ENCODE measurements at regions not wholly inside any gene's neighbourhood (a gene's known extent, or its start where the extent isn't known, plus 50 kb on each side); places are given as distances from the start of the nearest gene placed in this dataset.

DNA sequence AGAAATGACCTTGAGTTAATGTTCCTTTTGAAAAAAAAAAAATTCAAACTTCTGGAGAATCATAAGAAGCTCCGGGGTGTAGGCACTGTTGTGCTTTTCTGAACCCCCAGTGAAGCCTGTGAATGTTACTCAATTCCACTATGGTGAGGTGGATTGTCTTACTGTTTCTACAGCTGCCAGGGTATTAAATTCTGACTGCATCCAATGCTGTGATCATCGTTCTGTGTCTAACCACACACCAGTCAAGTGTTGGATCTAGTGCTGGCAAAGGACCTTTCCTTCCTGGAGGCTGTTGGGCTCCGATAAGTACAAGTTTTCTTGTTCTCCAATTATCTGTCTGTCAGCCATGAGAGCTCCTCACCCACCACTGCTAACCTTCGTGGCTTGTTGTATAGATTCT lies 162.0 kb upstream of the EPHA7 start:
- Histone ChIP-seq H3K4me1 (ENCODE audit: insufficient read depth, low read length) (no peaks in the 10 kb centered on the region), H3K27ac (ENCODE audit: extremely low read length, insufficient read depth, low read length) (no peak overlapping the region), H3K27me3 (ENCODE audit: control insufficient read depth in 1 of 2, insufficient read depth in 2 of 2, low read length in 2 of 2) (no peaks in the 10 kb centered on the region), H3K9me3 (ENCODE audit: low read length) (no peaks in the 10 kb centered on the region), H3K4me3 (replicated peaks in 1 of 3; ENCODE audit: insufficient read depth in 1 of 3, low read depth in 2 of 3, low read length in 3 of 3) (no peak overlapping the region), H4K20me1 (ENCODE audit: insufficient read depth, low read length) (no peaks in the 10 kb centered on the region), H2AFZ (ENCODE audit: low read length) (no peak overlapping the region), H3K79me2 (ENCODE audit: insufficient read depth, low read length) (no peaks in the 10 kb centered on the region), H3K36me3 (replicated peaks in 1 of 2; ENCODE audit: control insufficient read depth in 1 of 2, insufficient read depth in 2 of 2, low read length in 2 of 2) (no peaks in the 10 kb centered on the region), H3K9ac (ENCODE audit: insufficient read depth, low read depth, low read length) (no peak overlapping the region), H3K4me2 (ENCODE audit: low read depth, low read length) (no peak overlapping the region)
- ChIA-PET CTCF (ENCODE audit: low intra/inter-chr PET ratio, low total read pairs) (no interaction called here), POLR2A (no interaction called here)
- no peak for FAIRE-seq
- DNase-seq (ENCODE audit: low spot score): no peak
- intact Hi-C loops (cut with micrococcal nuclease; ENCODE audit: unreplicated experiment) (no loop called here), in situ Hi-C loops (cut with HindIII; ENCODE audit: extremely low pct_ligation_motif_present, low pct_unique_long_range_greater_than_20kb) (no loop called here)
- WGBS (ENCODE audit: low lambda C conversion rate): 17% methylated on average over 4 of the region's 4 CpGs
- no peak for TF ChIP-seq MAZ (IDR thresholded peaks at IDR 0.05; ENCODE audit: borderline replicate concordance, low read depth, low read length)
- no peak for TF ChIP-seq MAZ (CRISPR knock-in tag; IDR thresholded peaks at IDR 0.05; ENCODE audit: low read depth)
- TF ChIP-seq GABPA (IDR thresholded peaks at IDR 0.05; ENCODE audit: low read depth, low read length): no peak
- TF ChIP-seq GABPA (CRISPR knock-in tag; IDR thresholded peaks at IDR 0.05; ENCODE audit: low read depth): no peak
- no peak for TF ChIP-seq ZSCAN9 (CRISPR knock-in tag; IDR thresholded peaks at IDR 0.05; ENCODE audit: borderline replicate concordance)
- TF ChIP-seq HDAC1 (CRISPR knock-in tag; IDR thresholded peaks at IDR 0.05): no peak
- TF ChIP-seq, protein P1, sequence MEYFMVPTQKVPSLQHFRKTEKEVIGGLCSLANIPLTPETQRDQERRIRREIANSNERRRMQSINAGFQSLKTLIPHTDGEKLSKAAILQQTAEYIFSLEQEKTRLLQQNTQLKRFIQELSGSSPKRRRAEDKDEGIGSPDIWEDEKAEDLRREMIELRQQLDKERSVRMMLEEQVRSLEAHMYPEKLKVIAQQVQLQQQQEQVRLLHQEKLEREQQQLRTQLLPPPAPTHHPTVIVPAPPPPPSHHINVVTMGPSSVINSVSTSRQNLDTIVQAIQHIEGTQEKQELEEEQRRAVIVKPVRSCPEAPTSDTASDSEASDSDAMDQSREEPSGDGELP (IDR thresholded peaks at IDR 0.05; ENCODE audit: borderline replicate concordance, low read depth): no peak
- no peak for TF ChIP-seq ZNF614 (CRISPR knock-in tag; IDR thresholded peaks at IDR 0.05; ENCODE audit: borderline replicate concordance)
- TF ChIP-seq, protein P2, sequence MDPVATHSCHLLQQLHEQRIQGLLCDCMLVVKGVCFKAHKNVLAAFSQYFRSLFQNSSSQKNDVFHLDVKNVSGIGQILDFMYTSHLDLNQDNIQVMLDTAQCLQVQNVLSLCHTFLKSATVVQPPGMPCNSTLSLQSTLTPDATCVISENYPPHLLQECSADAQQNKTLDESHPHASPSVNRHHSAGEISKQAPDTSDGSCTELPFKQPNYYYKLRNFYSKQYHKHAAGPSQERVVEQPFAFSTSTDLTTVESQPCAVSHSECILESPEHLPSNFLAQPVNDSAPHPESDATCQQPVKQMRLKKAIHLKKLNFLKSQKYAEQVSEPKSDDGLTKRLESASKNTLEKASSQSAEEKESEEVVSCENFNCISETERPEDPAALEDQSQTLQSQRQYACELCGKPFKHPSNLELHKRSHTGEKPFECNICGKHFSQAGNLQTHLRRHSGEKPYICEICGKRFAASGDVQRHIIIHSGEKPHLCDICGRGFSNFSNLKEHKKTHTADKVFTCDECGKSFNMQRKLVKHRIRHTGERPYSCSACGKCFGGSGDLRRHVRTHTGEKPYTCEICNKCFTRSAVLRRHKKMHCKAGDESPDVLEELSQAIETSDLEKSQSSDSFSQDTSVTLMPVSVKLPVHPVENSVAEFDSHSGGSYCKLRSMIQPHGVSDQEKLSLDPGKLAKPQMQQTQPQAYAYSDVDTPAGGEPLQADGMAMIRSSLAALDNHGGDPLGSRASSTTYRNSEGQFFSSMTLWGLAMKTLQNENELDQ (CRISPR knock-in tag; IDR thresholded peaks at IDR 0.05; ENCODE audit: borderline replicate concordance): no peak
- no peak for TF ChIP-seq NCOA1 (CRISPR knock-in tag; IDR thresholded peaks at IDR 0.05)
- no peak for TF ChIP-seq ZNF619 (CRISPR knock-in tag; IDR thresholded peaks at IDR 0.05)
- no peak for TF ChIP-seq ZFP36L1 (CRISPR knock-in tag; IDR thresholded peaks at IDR 0.05)
- TF ChIP-seq RCOR2 (CRISPR knock-in tag; IDR thresholded peaks at IDR 0.05): no peak
- no peak for TF ChIP-seq STAT5B (CRISPR knock-in tag; IDR thresholded peaks at IDR 0.05)
- ATAC-seq: no peak
- BruUV-seq (replicated peaks): no TSS peak

Data from HepG2 (cell line).